HG03354 (cell line): ENCODE measurements at regions not wholly inside any gene's neighbourhood (a gene's known extent, or its start where the extent isn't known, plus 50 kb on each side); places are given as distances from the start of the nearest gene placed in this dataset.
"Not testable (repeated sequence)": the region's sequence is repeated elsewhere in the genome, so short reads cannot be mapped to it uniquely, and the experiment has no call there.

Experiments
- ATAC-seq: cut with Tn5 transposase; IDR thresholded peaks from one replicate; pipeline ENCODE4 v1.9.1; 2021; ENCODE audit warnings: mild to moderate bottlenecking; ENCODE audit not compliant: unreplicated experiment, poor library complexity, severe bottlenecking

- ATAC-seq, result no peak
Measured at GRCh38 chr16:60137891-60138290, 1403.8 kb upstream of the GOT2 start.

DNA sequence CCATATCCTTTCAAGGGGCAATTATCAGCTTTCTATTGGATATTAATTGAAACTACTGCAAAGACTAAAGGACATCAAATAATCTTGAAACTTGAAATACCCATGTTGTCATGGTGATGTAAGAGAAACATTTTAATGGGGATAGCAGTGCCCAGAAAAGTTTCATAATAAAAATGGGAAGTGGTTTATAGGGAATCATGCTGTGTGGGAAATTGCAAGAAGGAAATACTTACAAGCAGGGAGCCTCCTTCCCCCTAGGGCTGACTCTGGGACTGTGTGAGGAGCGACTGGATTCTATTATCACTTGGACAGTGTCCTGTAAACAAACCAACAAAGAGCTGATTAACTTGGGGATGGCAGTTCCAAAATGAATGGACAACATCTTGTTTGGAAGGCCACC, 1393.1 kb upstream of the GOT2 start:
- ATAC-seq, result no peak

DNA sequence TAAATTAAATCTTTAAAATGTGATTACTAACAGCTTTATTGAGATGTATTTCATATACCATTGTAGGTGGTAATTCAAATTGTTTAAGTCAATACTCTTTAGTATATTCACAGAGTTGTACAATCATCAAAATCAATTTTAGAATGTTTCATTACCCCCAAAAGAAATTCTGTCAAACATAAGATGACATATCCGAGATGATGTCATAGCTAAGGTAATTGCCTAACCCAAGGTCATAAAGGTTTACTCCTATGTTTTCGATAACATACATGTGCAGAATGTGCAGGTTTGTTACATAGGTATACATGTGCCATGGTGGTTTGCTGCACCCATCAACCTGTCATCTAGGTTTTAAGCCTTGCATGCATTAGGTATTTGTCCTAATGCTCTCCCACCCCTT, 1392.0 kb upstream of the GOT2 start:
- not testable (repeated sequence) for ATAC-seq

- no peak for ATAC-seq
Measured at GRCh38 chr16:60123392-60124023, 1389.4 kb upstream of the GOT2 start.

GRCh38 chr16:60120586-60120985, 1386.5 kb upstream of the GOT2 start:
- no peak for ATAC-seq

DNA sequence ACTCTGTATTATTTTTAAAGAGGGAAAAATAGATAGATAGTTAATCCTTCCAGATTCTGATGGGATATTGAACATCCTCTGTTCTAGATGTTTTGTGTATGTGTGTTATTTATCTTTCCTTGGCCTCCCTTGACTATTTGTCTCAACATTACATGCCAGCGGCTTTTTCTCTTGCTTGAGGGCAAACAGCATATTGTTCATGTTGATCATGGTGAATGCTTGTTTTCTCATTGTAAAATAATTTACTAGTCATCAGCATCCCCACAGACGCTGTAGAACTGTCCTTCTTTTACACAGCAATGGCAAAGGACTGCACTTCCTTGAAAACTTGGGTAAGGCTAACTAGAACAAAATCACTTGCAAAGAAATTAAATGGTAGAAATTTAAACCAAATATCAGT, 1376.4 kb upstream of the GOT2 start:
- no peak for ATAC-seq

GRCh38 chr16:60107871-60108270, 1373.8 kb upstream of the GOT2 start:
- no peak for ATAC-seq

GRCh38 chr16:60107437-60107836, 1373.3 kb upstream of the GOT2 start:
- no peak for ATAC-seq

DNA sequence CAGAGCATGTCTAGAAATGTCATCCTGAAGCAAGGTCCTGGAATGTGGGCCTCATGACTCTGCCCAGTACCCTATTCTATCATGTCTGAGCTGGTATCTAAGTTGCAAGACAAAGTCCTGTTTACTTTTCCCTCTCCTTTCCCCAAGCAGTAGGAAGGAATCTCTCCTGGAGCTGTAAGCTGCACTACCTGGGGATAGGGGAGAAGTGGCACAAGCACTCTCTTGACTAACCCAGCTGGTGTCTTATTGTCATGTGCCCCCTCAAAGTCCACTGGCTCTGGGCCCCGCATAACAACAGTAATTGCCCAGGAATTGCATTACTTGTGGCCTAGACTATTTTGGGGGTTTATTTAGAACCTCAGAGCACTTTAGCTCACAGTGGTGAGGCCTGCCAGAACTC, 1366.3 kb upstream of the GOT2 start:
- no peak for ATAC-seq

GRCh38 chr16:60091529-60091928, 1357.4 kb upstream of the GOT2 start:
- no peak for ATAC-seq

GRCh38 chr16:60091071-60091470, 1357.0 kb upstream of the GOT2 start:
- ATAC-seq, result no peak

GRCh38 chr16:60087530-60087929, 1353.4 kb upstream of the GOT2 start:
- no peak for ATAC-seq

GRCh38 chr16:60078819-60079218, 1344.7 kb upstream of the GOT2 start:
- not testable (repeated sequence) for ATAC-seq

DNA sequence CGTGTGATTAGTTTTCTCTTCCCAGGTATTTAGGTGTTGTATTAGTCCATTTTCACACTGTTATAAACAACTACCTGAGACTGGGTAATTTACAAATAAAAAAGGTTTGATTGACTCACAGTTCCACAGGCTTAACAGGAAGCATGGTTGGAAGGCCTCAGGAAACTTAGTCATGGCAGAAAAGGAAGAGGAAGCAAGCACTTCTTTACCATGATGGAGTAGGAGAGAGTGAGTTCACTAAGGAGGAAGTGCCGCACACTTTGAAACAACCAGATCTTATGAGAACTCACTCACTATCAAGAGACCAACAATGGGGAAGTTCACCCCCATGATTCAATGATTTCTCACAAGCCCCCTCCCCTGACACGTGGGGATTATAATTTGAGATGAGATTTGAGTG, 1343.7 kb upstream of the GOT2 start:
- ATAC-seq, result no peak

DNA sequence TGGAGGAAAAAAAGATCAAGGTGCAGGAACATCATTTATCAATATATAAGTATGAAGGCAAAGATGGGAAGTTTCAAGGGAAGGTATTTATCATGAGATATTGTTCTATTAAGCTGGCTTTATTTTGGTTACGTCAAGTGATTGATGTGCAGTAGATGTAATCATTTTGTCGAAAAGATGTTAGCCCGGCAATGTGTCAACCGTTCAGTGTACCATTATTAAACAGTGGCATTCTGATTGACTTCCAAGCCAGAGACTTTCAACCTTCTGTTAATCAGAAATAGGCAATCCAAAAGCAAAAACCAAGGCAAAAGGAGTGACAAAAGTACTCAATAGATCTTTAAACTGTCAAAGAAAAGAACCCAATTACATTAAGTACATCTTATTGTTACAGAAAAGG, 1340.3 kb upstream of the GOT2 start:
- no peak for ATAC-seq

DNA sequence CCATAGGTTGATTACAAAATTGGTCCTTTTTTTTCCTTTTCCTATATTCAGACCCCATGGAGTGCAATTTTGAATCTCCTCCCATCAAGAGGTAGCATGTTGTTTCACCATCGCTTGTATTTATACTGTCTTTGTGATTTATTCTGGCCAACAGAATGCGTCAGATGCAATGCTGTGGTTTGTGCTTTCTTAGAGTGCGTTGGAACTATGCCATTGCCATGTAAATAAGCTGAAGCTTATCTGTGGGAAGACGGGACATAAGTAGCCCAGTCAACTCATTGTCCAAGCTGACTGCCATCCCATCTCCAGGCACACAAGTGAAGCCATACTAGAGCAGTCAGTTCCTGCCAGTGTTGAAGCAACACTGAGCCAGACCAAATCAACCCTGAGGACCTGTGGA, 1339.3 kb upstream of the GOT2 start:
- no peak for ATAC-seq

- no peak for ATAC-seq
Measured at GRCh38 chr16:60064026-60064425, 1329.9 kb upstream of the GOT2 start.

- no peak for ATAC-seq
Measured at GRCh38 chr16:60061396-60061795, 1327.3 kb upstream of the GOT2 start.

- ATAC-seq, result no peak
Measured at GRCh38 chr16:60060731-60061130, 1326.6 kb upstream of the GOT2 start.

DNA sequence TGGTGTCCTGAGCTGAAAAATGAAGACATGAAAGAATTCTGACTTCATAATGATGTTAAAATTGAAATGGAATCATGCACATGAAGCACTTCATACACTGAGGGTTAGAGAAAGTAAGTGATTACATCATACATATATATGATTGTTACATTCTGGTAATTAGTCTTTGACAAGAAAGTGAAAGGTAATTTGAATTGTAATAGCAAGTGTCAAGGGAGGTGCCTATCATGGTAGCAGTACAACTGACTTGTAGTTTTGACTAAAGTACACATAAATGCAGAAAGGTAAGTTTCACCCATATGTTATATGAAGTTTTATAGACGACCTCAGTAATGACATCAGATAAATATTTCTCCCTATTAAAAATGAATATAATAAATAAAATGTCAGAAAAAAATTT, 1325.0 kb upstream of the GOT2 start:
- ATAC-seq, result no peak

DNA sequence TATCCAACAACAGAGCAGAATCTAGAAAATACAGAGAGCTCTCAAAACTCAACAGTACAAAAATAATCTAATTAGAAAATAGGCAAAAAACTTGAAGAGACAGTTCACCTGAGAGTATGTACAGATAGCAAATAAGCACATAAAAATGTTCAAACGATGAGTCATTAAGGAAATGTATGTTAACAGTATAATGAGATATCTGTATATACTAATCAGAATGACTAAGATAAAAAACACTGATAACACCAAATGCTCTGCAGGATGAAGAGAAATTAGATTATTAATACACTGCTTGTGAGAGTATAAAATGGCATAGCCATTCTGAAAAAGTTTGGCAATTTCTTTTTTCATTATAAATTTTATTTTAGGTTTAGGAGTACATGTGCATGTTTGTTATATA, 1307.6 kb upstream of the GOT2 start:
- ATAC-seq, result no peak

GRCh38 chr16:60031740-60032139, 1297.6 kb upstream of the GOT2 start:
- no peak for ATAC-seq
